A549 (cell line): ENCODE measurements at regions not wholly inside any gene's neighbourhood (a gene's known extent, or its start where the extent isn't known, plus 50 kb on each side); places are given as distances from the start of the nearest gene placed in this dataset.

Experiments
- ELK1 ChIP-seq: fragments of 150-350 bp; IDR thresholded peaks from 2 replicates; pipeline ENCODE4 v1.6.1; 2014; ENCODE audit warnings: low read depth, mild to moderate bottlenecking, low read length
- EP300 ChIP-seq, 2 experiments: fragments of >200 bp; sonication (Bioruptor Twin); formaldehyde crosslinking; IDR thresholded peaks; 2 replicates in 1 of 2; 3 replicates in 1 of 2; pipeline ENCODE4 v1.6.1; 2016 to 2017
- JUNB ChIP-seq: fragments of >200 bp; sonication (Bioruptor Twin); formaldehyde crosslinking; IDR thresholded peaks from 2 replicates; pipeline ENCODE4 v1.6.1; 2016
- MYC ChIP-seq: IDR thresholded peaks from 2 replicates; pipeline ENCODE4 v1.6.1; 2012; ENCODE audit warnings: mild to moderate bottlenecking, inconsistent platforms, low read length, improper control_type of control experiment, borderline replicate concordance
- NFE2L2 ChIP-seq: fragments of 150-350 bp; conservative IDR thresholded peaks from 2 replicates; pipeline ENCODE4 v1.6.1; 2014; ENCODE audit warnings: low read length
- NR3C1 ChIP-seq: fragments of >200 bp; sonication (Bioruptor Twin); formaldehyde crosslinking; IDR thresholded peaks from 3 replicates; pipeline ENCODE4 v1.6.1; 2017
- POLR2A ChIP-seq: IDR thresholded peaks from 2 replicates; pipeline ENCODE4 v1.6.1; 2012; ENCODE audit warnings: mild to moderate bottlenecking, low read length
- RAD21 ChIP-seq, 2 experiments: fragments of >200 bp in 1 of 2; sonication (Bioruptor Twin) in 1 of 2; formaldehyde crosslinking in 1 of 2; IDR thresholded peaks in 1 of 2; conservative IDR thresholded peaks in 1 of 2; 2 replicates in 1 of 2; 3 replicates in 1 of 2; pipeline ENCODE4 v1.6.1; 2012 to 2018; ENCODE audit warnings: inconsistent platforms in 1 of 2
- RNF2 ChIP-seq: fragments of 200-600 bp; sonication (generic); IDR thresholded peaks from 2 replicates; pipeline ENCODE4 v1.6.1; 2016; ENCODE audit warnings: low read depth, mild to moderate bottlenecking, antibody characterized with exemption, moderate library complexity, borderline replicate concordance
- TF ChIP-seq, protein P1 (sequence below): fragments of >200 bp; sonication (Bioruptor Twin); formaldehyde crosslinking; IDR thresholded peaks from 2 replicates; pipeline ENCODE4 v1.6.1; 2016
- TF ChIP-seq, protein P2 (sequence below): fragments of >200 bp; sonication (Bioruptor Twin); formaldehyde crosslinking; IDR thresholded peaks from 3 replicates; pipeline ENCODE4 v1.5.1; 2016
- TF ChIP-seq, protein P3 (sequence below): fragments of 450-650 bp; IDR thresholded peaks from 2 replicates; pipeline ENCODE4 v1.6.1; 2014; ENCODE audit warnings: antibody characterized with exemption
- TF ChIP-seq, protein P4 (sequence below): fragments of 250-450 bp; sonication (Bioruptor Pico); IDR thresholded peaks from 2 replicates; pipeline ENCODE4 v1.5.0; 2021; ENCODE audit warnings: mild to moderate bottlenecking, moderate library complexity, borderline replicate concordance

DNA sequence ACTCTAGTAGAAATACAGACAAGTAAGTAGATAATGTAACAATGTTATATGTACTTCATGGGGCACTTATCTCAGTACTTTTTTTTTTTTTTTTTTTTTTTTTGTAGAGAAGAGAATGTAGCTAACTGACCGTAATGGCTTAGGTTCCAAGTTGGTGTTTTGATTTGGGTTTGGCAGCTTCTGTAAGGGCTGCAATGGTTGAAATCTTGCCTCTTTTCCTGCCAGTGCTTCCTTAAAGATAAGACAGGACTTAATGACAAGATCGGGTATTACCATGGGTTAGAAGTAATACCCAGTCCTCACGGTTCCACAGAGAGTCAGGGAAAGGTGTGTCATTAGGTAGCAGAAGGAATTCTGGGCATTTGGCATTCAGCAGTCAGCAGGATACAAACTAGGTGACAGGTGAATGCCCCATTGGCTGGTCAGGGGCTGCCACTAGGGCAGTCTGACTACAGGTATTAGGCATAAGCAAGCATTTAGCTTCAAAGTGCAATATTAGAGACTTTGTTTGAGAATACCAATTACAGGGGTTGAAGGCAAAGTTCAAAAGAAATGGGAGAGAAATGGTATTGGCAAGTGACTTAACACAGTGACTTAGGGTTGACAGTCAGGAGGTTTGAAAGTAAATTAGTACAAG is 189.4 kb upstream of the RND3 start:
- TF ChIP-seq, protein P1, sequence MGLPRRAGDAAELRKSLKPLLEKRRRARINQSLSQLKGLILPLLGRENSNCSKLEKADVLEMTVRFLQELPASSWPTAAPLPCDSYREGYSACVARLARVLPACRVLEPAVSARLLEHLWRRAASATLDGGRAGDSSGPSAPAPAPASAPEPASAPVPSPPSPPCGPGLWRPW = no peak
- TF ChIP-seq, protein P2, sequence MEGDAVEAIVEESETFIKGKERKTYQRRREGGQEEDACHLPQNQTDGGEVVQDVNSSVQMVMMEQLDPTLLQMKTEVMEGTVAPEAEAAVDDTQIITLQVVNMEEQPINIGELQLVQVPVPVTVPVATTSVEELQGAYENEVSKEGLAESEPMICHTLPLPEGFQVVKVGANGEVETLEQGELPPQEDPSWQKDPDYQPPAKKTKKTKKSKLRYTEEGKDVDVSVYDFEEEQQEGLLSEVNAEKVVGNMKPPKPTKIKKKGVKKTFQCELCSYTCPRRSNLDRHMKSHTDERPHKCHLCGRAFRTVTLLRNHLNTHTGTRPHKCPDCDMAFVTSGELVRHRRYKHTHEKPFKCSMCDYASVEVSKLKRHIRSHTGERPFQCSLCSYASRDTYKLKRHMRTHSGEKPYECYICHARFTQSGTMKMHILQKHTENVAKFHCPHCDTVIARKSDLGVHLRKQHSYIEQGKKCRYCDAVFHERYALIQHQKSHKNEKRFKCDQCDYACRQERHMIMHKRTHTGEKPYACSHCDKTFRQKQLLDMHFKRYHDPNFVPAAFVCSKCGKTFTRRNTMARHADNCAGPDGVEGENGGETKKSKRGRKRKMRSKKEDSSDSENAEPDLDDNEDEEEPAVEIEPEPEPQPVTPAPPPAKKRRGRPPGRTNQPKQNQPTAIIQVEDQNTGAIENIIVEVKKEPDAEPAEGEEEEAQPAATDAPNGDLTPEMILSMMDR = no peak
- TF ChIP-seq EP300 (IDR thresholded peaks at IDR 0.05) (no peak), JUNB (no peak), NFE2L2 (no peak), MYC (no peak), POLR2A (no peak), NR3C1 (no peak), RAD21 (conservative IDR thresholded peaks at IDR 0.05 in 1 of 2, IDR thresholded peaks at IDR 0.05 in 1 of 2) (no peak), ELK1 (no peak), RNF2 (no peak)
- TF ChIP-seq, protein P3, sequence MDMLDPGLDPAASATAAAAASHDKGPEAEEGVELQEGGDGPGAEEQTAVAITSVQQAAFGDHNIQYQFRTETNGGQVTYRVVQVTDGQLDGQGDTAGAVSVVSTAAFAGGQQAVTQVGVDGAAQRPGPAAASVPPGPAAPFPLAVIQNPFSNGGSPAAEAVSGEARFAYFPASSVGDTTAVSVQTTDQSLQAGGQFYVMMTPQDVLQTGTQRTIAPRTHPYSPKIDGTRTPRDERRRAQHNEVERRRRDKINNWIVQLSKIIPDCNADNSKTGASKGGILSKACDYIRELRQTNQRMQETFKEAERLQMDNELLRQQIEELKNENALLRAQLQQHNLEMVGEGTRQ = no peak
- TF ChIP-seq, protein P4, sequence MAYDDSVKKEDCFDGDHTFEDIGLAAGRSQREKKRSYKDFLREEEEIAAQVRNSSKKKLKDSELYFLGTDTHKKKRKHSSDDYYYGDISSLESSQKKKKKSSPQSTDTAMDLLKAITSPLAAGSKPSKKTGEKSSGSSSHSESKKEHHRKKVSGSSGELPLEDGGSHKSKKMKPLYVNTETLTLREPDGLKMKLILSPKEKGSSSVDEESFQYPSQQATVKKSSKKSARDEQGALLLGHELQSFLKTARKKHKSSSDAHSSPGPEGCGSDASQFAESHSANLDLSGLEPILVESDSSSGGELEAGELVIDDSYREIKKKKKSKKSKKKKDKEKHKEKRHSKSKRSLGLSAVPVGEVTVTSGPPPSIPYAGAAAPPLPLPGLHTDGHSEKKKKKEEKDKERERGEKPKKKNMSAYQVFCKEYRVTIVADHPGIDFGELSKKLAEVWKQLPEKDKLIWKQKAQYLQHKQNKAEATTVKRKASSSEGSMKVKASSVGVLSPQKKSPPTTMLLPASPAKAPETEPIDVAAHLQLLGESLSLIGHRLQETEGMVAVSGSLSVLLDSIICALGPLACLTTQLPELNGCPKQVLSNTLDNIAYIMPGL (CRISPR knock-in tag) = no peak
